ENCODE measurements at regions not wholly inside any gene's neighbourhood (a gene's known extent, or its start where the extent isn't known, plus 50 kb on each side); places are given as distances from the start of the nearest gene placed in this dataset.

GRCh38 chr2:134083548-134083947 is 170.3 kb upstream of the MGAT5 start:
- no peak for DNase-seq (ENCODE audit: low read depth)
- no peak overlapping the region for H3K4me3 ChIP-seq (ENCODE audit: low read depth, low read length)
- TF ChIP-seq MAX (IDR thresholded peaks at IDR 0.05; ENCODE audit: low read depth, low read length) (no peak), CTCF (IDR thresholded peaks at IDR 0.05; ENCODE audit: low read depth, low read length) (no peak), POLR2A (IDR thresholded peaks at IDR 0.05; ENCODE audit: extremely low read depth, insufficient read length) (no peak), MYC (IDR thresholded peaks at IDR 0.05; ENCODE audit: low read depth, low read length) (no peak)

- DNase-seq (ENCODE audit: low read depth), result no peak
- TF ChIP-seq MAX (IDR thresholded peaks at IDR 0.05; ENCODE audit: low read depth, low read length), result no peak
- TF ChIP-seq POLR2A (IDR thresholded peaks at IDR 0.05; ENCODE audit: extremely low read depth, insufficient read length), result no peak
- no peak for TF ChIP-seq MYC (IDR thresholded peaks at IDR 0.05; ENCODE audit: low read depth, low read length)
- TF ChIP-seq CTCF (IDR thresholded peaks at IDR 0.05; ENCODE audit: low read depth, low read length), result no peak
- H3K4me3 ChIP-seq (ENCODE audit: low read depth, low read length), result no peak overlapping the region
Observed at GRCh38 chr2:134086594-134087219, 167.2 kb upstream of the MGAT5 start.

GRCh38 chr2:134087371-134087921 is 166.4 kb upstream of the MGAT5 start:
- no peak overlapping the region for H3K4me3 ChIP-seq (ENCODE audit: low read depth, low read length)
- no peak for DNase-seq (ENCODE audit: low read depth)
- TF ChIP-seq MYC (IDR thresholded peaks at IDR 0.05; ENCODE audit: low read depth, low read length) (no peak), CTCF (IDR thresholded peaks at IDR 0.05; ENCODE audit: low read depth, low read length) (no peak), POLR2A (IDR thresholded peaks at IDR 0.05; ENCODE audit: extremely low read depth, insufficient read length) (no peak), MAX (IDR thresholded peaks at IDR 0.05; ENCODE audit: low read depth, low read length) (no peak)

GRCh38 chr2:134089454-134089853 is 164.4 kb upstream of the MGAT5 start:
- no peak overlapping the region for H3K4me3 ChIP-seq (ENCODE audit: low read depth, low read length)
- TF ChIP-seq MAX (IDR thresholded peaks at IDR 0.05; ENCODE audit: low read depth, low read length), result no peak
- no peak for TF ChIP-seq CTCF (IDR thresholded peaks at IDR 0.05; ENCODE audit: low read depth, low read length)
- no peak for TF ChIP-seq MYC (IDR thresholded peaks at IDR 0.05; ENCODE audit: low read depth, low read length)
- TF ChIP-seq POLR2A (IDR thresholded peaks at IDR 0.05; ENCODE audit: extremely low read depth, insufficient read length), result no peak
- no peak for DNase-seq (ENCODE audit: low read depth)

- no peak overlapping the region for H3K4me3 ChIP-seq (ENCODE audit: low read depth, low read length)
- TF ChIP-seq MYC (IDR thresholded peaks at IDR 0.05; ENCODE audit: low read depth, low read length) (no peak), CTCF (IDR thresholded peaks at IDR 0.05; ENCODE audit: low read depth, low read length) (no peak), POLR2A (IDR thresholded peaks at IDR 0.05; ENCODE audit: extremely low read depth, insufficient read length) (no peak), MAX (IDR thresholded peaks at IDR 0.05; ENCODE audit: low read depth, low read length) (no peak)
- DNase-seq (ENCODE audit: low read depth), result no peak
Observed at GRCh38 chr2:134097740-134098139, 156.1 kb upstream of the MGAT5 start.

Data from NB4 (cell line).